ACC112 (cell line): ENCODE measurements at regions not wholly inside any gene's neighbourhood (a gene's known extent, or its start where the extent isn't known, plus 50 kb on each side); places are given as distances from the start of the nearest gene placed in this dataset.
"Not testable (repeated sequence)": the region's sequence is repeated elsewhere in the genome, so short reads cannot be mapped to it uniquely, and the experiment has no call there.

Experiments
- H2AFZ ChIP-seq: fragments of 200-600 bp; sonication (generic); one replicate; pipeline ENCODE4 v1.6.0; 2017; ENCODE audit warnings: antibody characterized with exemption, low read length; ENCODE audit not compliant: unreplicated experiment
- H3K27ac ChIP-seq: fragments of 200-600 bp; sonication (generic); 2 replicates; pipeline ENCODE4 v1.5.1; 2014; ENCODE audit warnings: low read depth, mild to moderate bottlenecking, antibody characterized with exemption, low read length, moderate library complexity
- H3K27me3 ChIP-seq: fragments of 200-600 bp; sonication (generic); 2 replicates; pipeline ENCODE4 v1.6.1; 2014; ENCODE audit warnings: mild to moderate bottlenecking, antibody characterized with exemption, low read length, moderate library complexity, mixed read lengths; ENCODE audit not compliant: insufficient read depth
- H3K36me3 ChIP-seq: fragments of 200-600 bp; sonication (generic); 2 replicates; pipeline ENCODE4 v1.6.1; 2016; ENCODE audit warnings: mild to moderate bottlenecking, antibody characterized with exemption, low read length, moderate library complexity, mixed read lengths; ENCODE audit not compliant: insufficient read depth
- H3K4me1 ChIP-seq: fragments of 200-600 bp; sonication (generic); one replicate; pipeline ENCODE4 v1.6.1; 2016; ENCODE audit warnings: low read length, mixed read lengths; ENCODE audit not compliant: insufficient read depth, unreplicated experiment, control insufficient read depth
- H3K4me3 ChIP-seq: fragments of 200-600 bp; sonication (generic); 2 replicates; pipeline ENCODE4 v1.5.1; 2014; ENCODE audit warnings: mild to moderate bottlenecking, low read depth, low read length
- H3K79me2 ChIP-seq: fragments of 200-600 bp; sonication (generic); one replicate; pipeline ENCODE4 v1.6.0; 2016; ENCODE audit warnings: low read length; ENCODE audit not compliant: control insufficient read depth, unreplicated experiment, insufficient read depth

GRCh38 chr1:215023155-215023832 is 59.2 kb upstream of the KCNK2 start:
- no peak overlapping the region for H2AFZ ChIP-seq
- peak overlapping the region; percentile 54 for H3K4me3 ChIP-seq
- peak overlapping the region; percentile 68 for H3K27ac ChIP-seq
- no peaks in the 10 kb centered on the region for H3K36me3 ChIP-seq
- H3K27me3 ChIP-seq: no peaks in the 10 kb centered on the region
- H3K79me2 ChIP-seq: no peaks in the 10 kb centered on the region
- H3K4me1 ChIP-seq: peaks cover 20% of the 10 kb centered on the region

DNA sequence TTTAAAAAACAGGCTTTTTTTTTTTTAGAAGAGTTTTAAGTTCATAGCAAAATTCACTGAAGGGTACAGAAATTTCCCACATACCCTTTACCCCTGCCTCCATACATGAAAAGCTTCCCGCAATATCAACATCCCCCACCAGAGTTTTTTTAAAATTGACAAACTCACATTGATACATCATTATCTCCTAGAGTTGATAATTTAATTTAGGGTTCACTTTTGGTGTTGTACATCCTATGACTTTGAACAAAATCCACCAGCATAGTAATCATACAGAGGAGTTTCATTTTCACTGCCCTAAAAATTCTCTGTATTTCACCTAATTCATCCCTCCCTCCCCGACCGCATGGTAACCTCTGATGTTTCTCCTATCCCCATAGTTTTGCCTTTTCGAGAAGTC is 53.6 kb upstream of the KCNK2 start:
- Histone ChIP-seq H3K79me2 (no peaks in the 10 kb centered on the region), H3K36me3 (no peaks in the 10 kb centered on the region), H3K27ac (no peak overlapping the region), H3K4me3 (no peak overlapping the region), H2AFZ (no peak overlapping the region), H3K27me3 (no peaks in the 10 kb centered on the region), H3K4me1 (peaks cover 6% of the 10 kb centered on the region)

DNA sequence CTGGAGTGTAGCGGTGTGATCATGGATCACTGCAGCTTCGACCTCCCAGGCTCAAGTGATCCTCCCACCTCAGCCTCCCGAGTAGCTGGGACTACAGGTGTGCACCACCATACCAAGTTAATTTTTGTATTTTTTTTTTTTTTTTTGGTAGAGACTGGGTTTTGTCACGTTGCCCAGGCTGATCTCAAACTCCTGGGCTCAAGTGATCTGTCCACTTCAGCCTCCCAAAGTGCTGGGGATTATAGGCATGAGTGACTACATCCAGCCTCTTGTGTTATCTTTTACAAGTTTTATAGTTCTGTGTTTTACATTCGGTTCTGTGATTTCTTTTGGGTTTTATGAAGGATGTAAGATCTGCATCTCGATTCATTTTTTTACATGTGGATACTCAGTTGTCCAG is 52.0 kb upstream of the KCNK2 start:
- not testable (repeated sequence) for H2AFZ ChIP-seq

GRCh38 chr1:215031392-215031791 is 51.1 kb upstream of the KCNK2 start:
- Histone ChIP-seq H3K27me3 (no peaks in the 10 kb centered on the region), H2AFZ (no peak overlapping the region), H3K4me3 (no peak overlapping the region), H3K4me1 (peaks cover 4% of the 10 kb centered on the region), H3K79me2 (no peaks in the 10 kb centered on the region), H3K27ac (no peak overlapping the region), H3K36me3 (no peaks in the 10 kb centered on the region)

More for the DNA sequence above, 52.0 kb upstream of the KCNK2 start:
- H3K79me2 ChIP-seq, H3K27ac ChIP-seq, H3K4me3 ChIP-seq, H3K36me3 ChIP-seq, H3K27me3 ChIP-seq, H3K4me1 ChIP-seq: not testable (repeated sequence)
